Upper lobe of right lung (tissue), 1 donor: ENCODE measurements at regions not wholly inside any gene's neighbourhood (a gene's known extent, or its start where the extent isn't known, plus 50 kb on each side); places are given as distances from the start of the nearest gene placed in this dataset.

Source experiments
- ATAC-seq: fragments of 200-7000 bp; cut with Tn5 transposase; one replicate; pipeline ENCODE4 v1.9.1; 2020; ENCODE audit warnings: mild to moderate bottlenecking, moderate library complexity
- DNase-seq: peaks from one replicate; pipeline ENCODE4 v3.0.0-alpha.2; 2020
- H3K27ac ChIP-seq: fragments of 200-600 bp; one replicate; pipeline ENCODE4 v1.8.0; 2022
- H3K27me3 ChIP-seq: fragments of 200-600 bp; one replicate; pipeline ENCODE4 v1.8.0; 2022; ENCODE audit warnings: mild to moderate bottlenecking
- H3K36me3 ChIP-seq: fragments of 200-600 bp; one replicate; pipeline ENCODE4 v1.8.0; 2022
- H3K4me1 ChIP-seq: fragments of 200-600 bp; one replicate; pipeline ENCODE4 v1.8.0; 2022
- H3K4me3 ChIP-seq: fragments of 200-600 bp; one replicate; pipeline ENCODE4 v1.8.0; 2022; ENCODE audit warnings: mild to moderate bottlenecking
- H3K9me3 ChIP-seq: fragments of 200-600 bp; one replicate; pipeline ENCODE4 v1.8.0; 2022
- intact Hi-C: fragments of 100-400 bp; cut with DNase I; formaldehyde crosslinking; loops from one replicate; pipeline ENCODE4 v1.11.0; 2022
- TF ChIP-seq, protein P1 (sequence below): fragments of 200-600 bp; IDR thresholded peaks from one replicate; pipeline ENCODE4 v1.8.0; 2022; ENCODE audit warnings: antibody characterized with exemption
- donor health status: DM: no; HTN: yes; CAD: no; lungs with severe emphysema.

DNA sequence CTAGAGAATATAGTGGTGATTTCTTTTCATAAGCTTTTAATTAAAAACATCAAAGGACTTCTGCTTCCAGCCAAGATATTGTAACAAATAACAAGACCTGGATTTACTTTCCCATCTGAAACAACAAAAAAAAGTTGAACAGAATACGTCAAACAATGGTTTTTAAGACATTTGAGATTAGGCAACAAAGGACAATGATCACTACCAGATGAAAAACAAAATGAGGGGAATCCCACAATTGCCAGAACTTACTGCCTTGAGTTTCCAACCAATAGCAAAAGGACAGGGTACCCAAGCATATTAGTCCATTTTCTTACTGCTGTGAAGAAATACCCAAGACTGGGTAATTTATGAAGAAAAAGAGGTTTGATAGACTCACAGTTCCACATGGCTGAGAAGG, 341.4 kb upstream of the INTU start:
- Histone ChIP-seq H3K9me3 (peaks cover 3% of the 10 kb centered on the region), H3K27me3 (no peaks in the 10 kb centered on the region), H3K4me1 (no peaks in the 10 kb centered on the region), H3K27ac (no peak overlapping the region), H3K4me3 (no peak overlapping the region), H3K36me3 (no peaks in the 10 kb centered on the region)
- TF ChIP-seq, protein P1, sequence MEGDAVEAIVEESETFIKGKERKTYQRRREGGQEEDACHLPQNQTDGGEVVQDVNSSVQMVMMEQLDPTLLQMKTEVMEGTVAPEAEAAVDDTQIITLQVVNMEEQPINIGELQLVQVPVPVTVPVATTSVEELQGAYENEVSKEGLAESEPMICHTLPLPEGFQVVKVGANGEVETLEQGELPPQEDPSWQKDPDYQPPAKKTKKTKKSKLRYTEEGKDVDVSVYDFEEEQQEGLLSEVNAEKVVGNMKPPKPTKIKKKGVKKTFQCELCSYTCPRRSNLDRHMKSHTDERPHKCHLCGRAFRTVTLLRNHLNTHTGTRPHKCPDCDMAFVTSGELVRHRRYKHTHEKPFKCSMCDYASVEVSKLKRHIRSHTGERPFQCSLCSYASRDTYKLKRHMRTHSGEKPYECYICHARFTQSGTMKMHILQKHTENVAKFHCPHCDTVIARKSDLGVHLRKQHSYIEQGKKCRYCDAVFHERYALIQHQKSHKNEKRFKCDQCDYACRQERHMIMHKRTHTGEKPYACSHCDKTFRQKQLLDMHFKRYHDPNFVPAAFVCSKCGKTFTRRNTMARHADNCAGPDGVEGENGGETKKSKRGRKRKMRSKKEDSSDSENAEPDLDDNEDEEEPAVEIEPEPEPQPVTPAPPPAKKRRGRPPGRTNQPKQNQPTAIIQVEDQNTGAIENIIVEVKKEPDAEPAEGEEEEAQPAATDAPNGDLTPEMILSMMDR = no peak
- ATAC-seq (no peak), DNase-seq (no peak)
- intact Hi-C loops = no loop called here

DNA sequence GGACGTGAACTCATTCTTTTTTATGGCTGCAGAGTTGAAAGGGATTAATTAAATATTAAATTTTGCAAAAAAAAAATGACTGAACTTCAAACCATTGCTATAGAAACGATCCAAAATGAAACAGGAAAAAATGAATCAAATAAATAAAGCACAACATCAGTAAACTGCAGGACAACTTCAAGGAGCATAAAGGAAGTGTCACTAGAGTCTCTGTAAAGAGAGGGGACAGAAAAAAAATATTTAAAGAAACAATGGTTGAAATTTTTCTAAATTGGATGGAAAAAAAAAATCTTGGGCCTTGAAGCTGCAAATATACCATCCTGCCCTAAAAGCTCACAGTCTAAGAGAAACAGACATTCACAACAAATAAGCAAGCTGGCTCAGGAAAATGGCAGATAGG, 339.3 kb upstream of the INTU start:
- no peak for DNase-seq
- TF ChIP-seq, protein P1 = no peak
- no peaks in the 10 kb centered on the region for H3K27me3 ChIP-seq
- H3K4me3 ChIP-seq = no peak overlapping the region
- H3K27ac ChIP-seq = no peak overlapping the region
- ATAC-seq = no peak
- H3K9me3 ChIP-seq = peaks cover 3% of the 10 kb centered on the region
- intact Hi-C loops = no loop called here
- H3K36me3 ChIP-seq = no peaks in the 10 kb centered on the region
- no peaks in the 10 kb centered on the region for H3K4me1 ChIP-seq

DNA sequence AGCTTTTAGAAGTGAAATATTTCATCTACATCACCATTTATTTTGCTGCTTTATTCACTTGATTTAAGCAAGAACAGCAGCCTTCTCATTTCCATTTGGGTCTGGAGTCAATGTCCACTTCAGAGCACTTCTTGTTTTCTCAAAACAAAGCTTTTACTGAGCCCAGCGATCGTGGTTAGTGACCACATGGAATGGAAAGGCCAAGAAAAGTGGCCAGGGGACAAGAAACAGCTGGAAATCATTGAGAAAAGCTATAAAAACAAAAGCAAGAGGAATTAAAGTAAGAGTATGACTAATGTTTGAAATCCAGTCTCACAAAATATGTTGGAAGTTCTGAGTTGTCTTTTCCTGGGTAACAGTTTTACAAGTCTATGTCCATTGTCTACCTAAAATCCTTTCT, 328.4 kb upstream of the INTU start:
- TF ChIP-seq, protein P1 = no peak
- no peak for DNase-seq
- no peak overlapping the region for H3K27ac ChIP-seq
- H3K4me3 ChIP-seq = no peak overlapping the region
- H3K9me3 ChIP-seq = peaks cover 3% of the 10 kb centered on the region
- H3K36me3 ChIP-seq = no peaks in the 10 kb centered on the region
- intact Hi-C loops = no loop called here
- no peaks in the 10 kb centered on the region for H3K4me1 ChIP-seq
- no peak for ATAC-seq
- no peaks in the 10 kb centered on the region for H3K27me3 ChIP-seq

DNA sequence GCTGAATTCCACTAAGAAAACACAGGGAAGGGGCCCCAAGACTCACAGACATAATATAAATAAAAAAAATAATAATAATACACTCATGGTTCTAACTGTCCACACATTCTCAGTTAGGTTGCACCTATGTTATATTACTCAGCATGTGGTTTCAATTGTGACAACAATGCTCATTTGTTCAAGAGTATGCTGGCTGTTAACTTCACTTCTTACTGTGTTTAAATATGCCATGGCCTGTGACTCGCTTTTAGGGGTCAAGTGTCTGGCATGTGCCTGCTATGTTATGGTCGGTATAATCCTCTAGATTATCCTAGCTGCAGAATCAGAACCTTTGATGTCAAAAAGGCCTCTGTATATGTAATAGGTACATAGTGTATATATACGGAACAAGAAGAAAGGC, 324.8 kb upstream of the INTU start:
- Histone ChIP-seq H3K36me3 (no peaks in the 10 kb centered on the region), H3K27ac (no peak overlapping the region), H3K27me3 (no peaks in the 10 kb centered on the region), H3K4me3 (no peak overlapping the region), H3K4me1 (no peaks in the 10 kb centered on the region), H3K9me3 (no peaks in the 10 kb centered on the region)
- no peak for ATAC-seq
- TF ChIP-seq, protein P1 = no peak
- intact Hi-C loops = no loop called here
- DNase-seq = no peak

DNA sequence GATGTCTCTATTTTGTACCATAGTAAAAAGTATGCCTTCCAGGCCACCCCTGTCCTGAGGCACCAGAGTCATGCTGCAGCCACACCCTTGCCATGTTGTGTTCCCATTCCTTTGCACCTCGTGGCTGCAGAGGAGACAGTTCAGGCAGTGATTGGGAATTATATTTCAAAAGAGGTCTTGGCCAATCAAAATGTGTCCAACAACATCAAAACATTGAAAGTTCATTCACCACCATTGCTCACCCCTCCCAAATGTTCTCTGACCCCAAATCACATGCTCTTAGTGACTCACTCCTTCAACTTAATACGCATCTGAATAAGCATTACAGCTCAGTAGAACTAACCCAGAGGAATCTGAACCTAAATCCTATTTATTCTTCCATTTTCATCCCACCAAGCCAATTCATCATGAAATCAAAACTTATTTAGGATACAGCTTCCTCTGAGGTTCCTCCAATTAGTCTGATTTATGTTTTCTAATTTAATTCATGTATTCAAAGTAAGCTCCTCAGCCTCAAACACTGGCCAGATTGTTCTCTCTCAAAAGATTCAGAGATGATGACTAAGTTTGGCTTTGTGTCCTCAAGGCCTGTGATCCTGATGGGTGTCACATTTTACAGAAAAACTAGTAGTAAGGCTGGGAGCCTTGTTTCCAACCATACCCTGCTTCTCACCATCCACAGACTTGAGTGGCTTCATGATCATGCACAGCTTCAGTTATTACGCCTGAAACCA, 323.2 kb upstream of the INTU start:
- no peak overlapping the region for H3K27ac ChIP-seq
- H3K36me3 ChIP-seq = no peaks in the 10 kb centered on the region
- no peaks in the 10 kb centered on the region for H3K4me1 ChIP-seq
- DNase-seq (no peak), ATAC-seq (no peak)
- peaks cover 6% of the 10 kb centered on the region for H3K9me3 ChIP-seq
- no peak overlapping the region for H3K4me3 ChIP-seq
- intact Hi-C loops = no loop called here
- H3K27me3 ChIP-seq = no peaks in the 10 kb centered on the region
- TF ChIP-seq, protein P1 = no peak

DNA sequence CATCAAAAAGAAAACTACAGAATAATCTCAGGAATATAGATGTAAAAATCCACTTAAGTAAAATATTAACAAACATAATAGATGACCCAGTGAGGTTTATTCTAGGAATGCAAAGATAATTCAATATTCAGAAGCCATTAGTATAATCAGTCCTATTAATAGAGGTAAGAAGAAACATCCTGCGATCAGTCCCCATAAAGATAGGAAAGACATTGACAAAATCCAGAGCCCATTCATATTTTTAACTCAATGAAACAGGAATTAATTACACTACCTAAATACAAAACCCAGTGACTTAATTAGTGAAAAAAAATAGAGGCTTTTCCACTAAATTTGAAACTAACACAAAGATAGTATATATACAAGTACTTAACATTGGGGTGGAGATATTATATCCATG, 321.4 kb upstream of the INTU start:
- no peak for ATAC-seq
- Histone ChIP-seq H3K4me1 (no peaks in the 10 kb centered on the region), H3K27ac (no peak overlapping the region), H3K36me3 (no peaks in the 10 kb centered on the region), H3K9me3 (peaks cover 6% of the 10 kb centered on the region), H3K4me3 (no peak overlapping the region), H3K27me3 (no peaks in the 10 kb centered on the region)
- intact Hi-C loops = no loop called here
- no peak for DNase-seq
- TF ChIP-seq, protein P1 = no peak
